Aorta (tissue), 5 donors: ENCODE measurements at regions not wholly inside any gene's neighbourhood (a gene's known extent, or its start where the extent isn't known, plus 50 kb on each side); places are given as distances from the start of the nearest gene placed in this dataset.
"Not testable (repeated sequence)": the region's sequence is repeated elsewhere in the genome, so short reads cannot be mapped to it uniquely, and the experiment has no call there.

Experiments used
- ATAC-seq: fragments of 200-7000 bp; cut with Tn5 transposase; one replicate; pipeline ENCODE4 v1.9.1; 2022; ENCODE audit warnings: moderate library complexity; ENCODE audit not compliant: low FRiP score
- DNase-seq, 2 donors: peaks; one replicate each; pipeline ENCODE4 v3.0.0-alpha.2; 2020
- H3K27ac ChIP-seq, 2 donors: one replicate each; pipeline ENCODE4 v1.5.1; 2013; ENCODE audit warnings: low read length in 2 of 2, mild to moderate bottlenecking in 2 of 2, moderate library complexity in 2 of 2, control low read depth in 1 of 2, inconsistent platforms in 1 of 2, low read depth in 1 of 2
- H3K27me3 ChIP-seq, 2 donors: one replicate each; pipeline ENCODE4 v1.6.1; 2013; ENCODE audit warnings: control low read depth in 1 of 2, low read length in 1 of 2, mild to moderate bottlenecking in 1 of 2, moderate library complexity in 1 of 2; ENCODE audit not compliant: insufficient read depth in 2 of 2, control insufficient read depth in 1 of 2
- H3K36me3 ChIP-seq, 2 donors: one replicate each; pipeline ENCODE4 v1.6.1; 2013; ENCODE audit warnings: control low read depth in 1 of 2, low read length in 1 of 2, mild to moderate bottlenecking in 1 of 2; ENCODE audit not compliant: insufficient read depth in 2 of 2, control insufficient read depth in 1 of 2
- H3K4me1 ChIP-seq, 2 donors: one replicate each; pipeline ENCODE4 v1.6.1; 2013; ENCODE audit warnings: low read length in 2 of 2, control low read depth in 1 of 2, mild to moderate bottlenecking in 1 of 2, moderate library complexity in 1 of 2; ENCODE audit not compliant: insufficient read depth in 2 of 2, control insufficient read depth in 1 of 2
- H3K4me3 ChIP-seq, 2 donors: one replicate each; pipeline ENCODE4 v1.5.1; 2013; ENCODE audit warnings: low read length in 2 of 2, control low read depth in 1 of 2, mild to moderate bottlenecking in 1 of 2
- H3K9me3 ChIP-seq: one replicate; pipeline ENCODE4 v1.6.1; 2013; ENCODE audit warnings: mild to moderate bottlenecking, low read length; ENCODE audit not compliant: control insufficient read depth
- WGBS, 2 donors: extraction: QIAGEN DNeasy Blood & Tissue Kit; methylation state at CpG; one replicate each; pipeline ENCODE4 v1.1.7; 2013; 5-methylcytosine and 5-hydroxymethylcytosine counted together
- intact Hi-C, 2 donors: fragments of 100-400 bp; cut with DNase I; formaldehyde crosslinking; loops; one replicate each; pipeline versions ENCODE4 v1.14.2 to v1.15.0; 2022
- donor health status: healthy with polysubstance abuse.
- donor health status: Bipolar disorder and iron deficiency.
- donor health status: DM: no; HTN: no; CAD: no.
- donor health status: DM: no; HTN: no; CAD: no.
- donor health status: DM: yes; HTN: yes; CAD: no.

DNA sequence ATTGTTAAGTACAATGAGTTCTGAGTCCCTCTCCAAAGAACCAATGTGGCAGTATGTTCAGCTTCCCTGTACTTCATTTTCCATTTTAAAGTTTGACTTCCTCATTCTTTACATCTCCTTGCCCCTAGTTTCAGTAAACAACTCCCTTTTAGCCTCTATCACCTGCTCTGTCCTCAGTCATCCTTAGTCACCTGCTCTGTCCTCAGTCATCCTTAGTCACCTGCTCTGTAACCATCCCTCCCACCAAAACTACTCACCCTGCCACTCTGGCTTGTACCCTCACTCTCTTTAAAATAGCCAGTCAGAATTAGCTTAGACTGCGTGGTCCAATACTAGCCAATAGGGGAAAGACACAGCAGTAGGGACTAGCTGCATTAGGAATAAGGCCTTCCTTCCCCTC, 259.9 kb upstream of the TBL1XR1 start:
- intact Hi-C loops, H3K27ac ChIP-seq, H3K4me1 ChIP-seq, DNase-seq, H3K27me3 ChIP-seq, ATAC-seq, H3K36me3 ChIP-seq, H3K4me3 ChIP-seq, H3K9me3 ChIP-seq: not testable (repeated sequence)
- WGBS, 2 donors: 99 to 100% methylated on average over 1 of the region's 1 CpG

DNA sequence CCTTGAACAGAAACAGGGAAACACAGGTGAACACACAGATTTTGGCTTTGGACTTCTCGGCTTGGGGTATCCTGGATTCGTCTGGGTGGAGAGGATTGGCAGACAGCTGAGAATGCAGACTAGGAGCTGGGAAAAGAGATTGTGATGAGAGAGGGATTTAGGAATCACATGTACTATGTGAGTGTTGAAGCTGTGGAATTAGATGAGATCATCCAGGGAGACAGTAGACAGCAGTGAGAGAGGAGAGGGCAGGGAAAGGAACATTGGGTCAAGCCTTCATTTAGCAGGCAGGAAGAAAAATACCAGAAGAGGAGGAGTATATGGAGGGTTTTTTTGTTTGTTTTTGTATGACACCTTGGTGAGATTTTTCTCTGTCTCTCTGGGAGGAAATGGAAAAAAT, 262.1 kb upstream of the TBL1XR1 start:
- DNase-seq (no peak), ATAC-seq (peak; percentile 72)
- intact Hi-C loops: no loop called here
- WGBS, 2 donors: 54 to 68% methylated on average over 2 of the region's 2 CpGs
- H3K36me3 ChIP-seq: no peaks in the 10 kb centered on the region
- no peaks in the 10 kb centered on the region for H3K9me3 ChIP-seq
- no peaks in the 10 kb centered on the region for H3K27me3 ChIP-seq
- H3K4me1 ChIP-seq: peaks cover 7 to 11% of the 10 kb centered on the region in 2 donors
- no peak overlapping the region for H3K27ac ChIP-seq
- H3K4me3 ChIP-seq: no peak overlapping the region

DNA sequence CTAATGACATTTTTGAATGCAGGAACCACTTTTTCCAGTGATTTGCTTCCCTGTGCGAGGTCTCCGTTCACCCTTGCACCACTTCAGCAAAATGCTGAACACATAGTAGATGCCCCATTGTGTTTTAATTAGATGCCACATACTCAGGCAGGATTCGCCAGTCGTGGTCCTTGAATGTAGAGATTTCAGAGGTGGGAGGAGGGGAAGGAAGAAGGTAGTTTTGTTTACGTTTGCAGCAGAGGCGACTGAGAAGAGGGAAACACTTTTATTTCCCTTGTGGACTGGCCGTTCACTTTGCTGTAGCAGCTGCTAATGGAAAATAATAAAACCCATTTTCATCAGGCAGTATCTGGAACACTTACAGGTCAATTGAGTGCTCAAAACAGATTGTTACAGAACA, 262.8 kb upstream of the TBL1XR1 start:
- no peak for ATAC-seq
- Histone ChIP-seq H3K27ac (no peak overlapping the region), H3K4me1 (peaks cover 8 to 12% of the 10 kb centered on the region in 2 donors), H3K4me3 (peak overlapping the region in 1 of 2 donors; percentile 18), H3K9me3 (no peaks in the 10 kb centered on the region), H3K36me3 (no peaks in the 10 kb centered on the region), H3K27me3 (no peaks in the 10 kb centered on the region)
- intact Hi-C loops: loop anchor here in 1 of 2 donors (10.0 kb wide), 1 partner anchor 925 kb away; no protein-coding TSS in a partner anchor
- no peak for DNase-seq
- WGBS, 2 donors: 10 to 12% methylated on average over 7 of the region's 7 CpGs

DNA sequence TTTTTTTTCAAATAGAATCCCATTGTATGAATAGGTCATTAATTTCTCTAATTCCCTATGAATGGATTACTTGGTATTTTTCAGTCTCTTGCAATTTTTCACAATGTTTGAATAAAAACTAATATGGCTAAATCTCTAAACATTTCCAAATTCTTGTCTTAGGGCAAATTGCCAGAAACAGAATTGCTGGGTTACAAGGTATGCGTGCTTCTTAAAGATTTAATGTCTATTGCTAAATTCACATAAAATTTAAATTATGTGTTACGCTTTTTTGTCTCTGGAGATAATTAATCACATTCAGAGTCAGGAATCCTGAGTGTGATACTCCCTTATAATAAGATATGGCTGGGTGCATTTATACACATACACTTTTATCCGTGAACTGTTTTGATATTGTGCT, 264.5 kb upstream of the TBL1XR1 start:
- intact Hi-C loops: loop anchor here in 1 of 2 donors (10.0 kb wide), 1 partner anchor 923 kb away; no protein-coding TSS in a partner anchor
- H3K27ac ChIP-seq: no peak overlapping the region
- H3K4me3 ChIP-seq: no peak overlapping the region
- H3K36me3 ChIP-seq: no peaks in the 10 kb centered on the region
- H3K27me3 ChIP-seq: no peaks in the 10 kb centered on the region
- ATAC-seq: no peak
- peaks cover 8 to 12% of the 10 kb centered on the region in 2 donors for H3K4me1 ChIP-seq
- DNase-seq: no peak
- WGBS, 2 donors: 95 to 98% methylated on average over 3 of the region's 3 CpGs
- no peaks in the 10 kb centered on the region for H3K9me3 ChIP-seq

DNA sequence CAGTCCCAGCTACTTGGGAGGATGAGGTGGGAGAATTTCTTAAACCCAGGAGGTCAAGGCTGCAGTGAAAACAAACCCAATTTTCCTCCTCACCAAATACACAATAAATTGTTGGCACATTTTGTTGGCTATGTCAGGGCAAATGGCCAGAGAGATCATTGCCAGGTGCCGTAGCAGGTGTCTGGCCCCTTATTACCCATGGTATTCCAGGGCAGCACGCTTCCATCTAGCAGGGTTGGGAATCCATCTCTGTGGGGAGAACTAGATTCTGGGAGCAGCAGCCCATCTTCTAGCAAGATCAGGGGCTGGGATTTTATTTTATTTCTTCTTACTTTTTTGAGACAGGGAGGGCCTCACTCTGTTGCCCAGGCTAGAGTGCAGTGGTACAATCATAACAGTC, 266.1 kb upstream of the TBL1XR1 start:
- not testable (repeated sequence) for ATAC-seq, H3K9me3 ChIP-seq, H3K27me3 ChIP-seq, DNase-seq, H3K36me3 ChIP-seq, H3K4me3 ChIP-seq, H3K27ac ChIP-seq
- H3K4me1 ChIP-seq: peaks cover 8 to 12% of the 10 kb centered on the region in 2 donors
- 97% methylated on average over 2 of the region's 2 CpGs for WGBS, 2 donors
- intact Hi-C loops: loop anchor here in 1 of 2 donors (10.0 kb wide), 1 partner anchor 921 kb away; no protein-coding TSS in a partner anchor

DNA sequence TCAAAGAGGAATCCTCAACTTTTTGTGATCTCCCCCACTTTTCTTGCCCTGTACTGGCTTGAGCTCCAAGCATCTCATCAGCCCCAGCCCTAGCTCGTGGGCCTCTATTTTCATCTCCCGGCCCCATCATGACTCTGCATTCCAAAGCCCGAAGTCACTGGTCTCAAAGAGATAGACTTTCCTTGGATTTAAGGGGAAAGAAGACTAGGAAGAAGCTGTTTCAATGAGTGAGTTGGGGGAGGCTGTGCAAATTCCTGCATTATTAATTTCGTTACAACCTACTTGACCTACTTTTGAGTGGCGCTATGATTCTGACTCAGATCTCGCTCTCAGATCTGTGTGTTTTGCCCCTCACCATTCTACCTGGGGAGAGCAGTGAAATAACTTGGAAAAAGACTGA, 266.6 kb upstream of the TBL1XR1 start:
- intact Hi-C loops: loop anchor here in 1 of 2 donors (10.0 kb wide), 1 partner anchor 921 kb away; no protein-coding TSS in a partner anchor
- H3K9me3 ChIP-seq: no peaks in the 10 kb centered on the region
- WGBS, 2 donors: 55 to 63% methylated on average over 6 of the region's 6 CpGs
- no peak overlapping the region for H3K27ac ChIP-seq
- no peak for DNase-seq
- peaks cover 8 to 12% of the 10 kb centered on the region in 2 donors for H3K4me1 ChIP-seq
- no peak for ATAC-seq
- H3K27me3 ChIP-seq: no peaks in the 10 kb centered on the region
- no peaks in the 10 kb centered on the region for H3K36me3 ChIP-seq
- H3K4me3 ChIP-seq: no peak overlapping the region

DNA sequence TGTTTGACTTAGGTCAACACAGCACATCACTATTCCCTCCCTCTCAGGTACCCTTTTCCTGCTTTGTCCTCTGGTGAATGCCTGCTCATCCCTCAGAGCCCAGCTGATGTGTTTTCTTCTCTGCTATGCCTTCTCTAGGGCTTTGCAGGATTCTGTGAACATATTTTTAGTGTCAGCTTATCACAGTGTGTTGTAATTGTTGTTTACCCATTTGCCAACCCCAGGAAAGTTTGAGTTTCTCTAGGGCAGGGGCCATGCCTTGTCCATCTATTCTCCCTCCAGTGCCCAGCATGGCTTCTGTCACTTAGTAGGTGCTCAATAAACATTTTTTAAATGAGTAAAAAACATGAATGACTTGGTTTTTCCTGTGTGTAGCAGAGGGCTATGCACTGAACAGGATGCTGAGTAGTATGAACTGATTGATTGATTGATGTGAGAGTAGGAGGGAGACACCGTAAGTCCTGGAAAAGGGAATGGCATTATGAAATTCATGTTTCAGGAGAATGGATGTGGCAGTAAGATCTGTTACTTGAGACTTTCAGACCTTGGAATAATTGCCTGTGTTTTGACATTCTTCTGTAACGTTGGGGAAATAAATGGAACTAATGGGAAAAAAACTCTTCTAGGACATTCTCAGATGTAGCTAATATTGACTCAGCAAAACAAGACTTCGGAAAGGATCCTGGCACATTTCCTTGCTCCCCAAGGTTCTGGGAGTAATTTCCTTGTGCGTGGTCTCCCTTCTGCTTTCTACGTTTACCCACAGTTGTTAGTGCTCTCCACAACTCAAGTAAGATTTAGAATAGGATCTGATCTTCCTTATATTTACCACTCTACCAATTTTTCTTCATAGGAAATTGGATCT, 267.3 kb upstream of the TBL1XR1 start:
- Histone ChIP-seq H3K9me3 (no peaks in the 10 kb centered on the region), H3K36me3 (no peaks in the 10 kb centered on the region), H3K4me1 (peaks cover 6 to 11% of the 10 kb centered on the region in 2 donors), H3K27ac (peak overlapping the region in 1 of 2 donors; percentile 25), H3K4me3 (no peak overlapping the region), H3K27me3 (no peaks in the 10 kb centered on the region)
- ATAC-seq (peak; percentile 19), DNase-seq (no peak)
- intact Hi-C loops: loop anchor here in 1 of 2 donors (10.0 kb wide), 1 partner anchor 920 kb away; no protein-coding TSS in a partner anchor
- 21 to 26% methylated on average over 5 of the region's 5 CpGs for WGBS, 2 donors

DNA sequence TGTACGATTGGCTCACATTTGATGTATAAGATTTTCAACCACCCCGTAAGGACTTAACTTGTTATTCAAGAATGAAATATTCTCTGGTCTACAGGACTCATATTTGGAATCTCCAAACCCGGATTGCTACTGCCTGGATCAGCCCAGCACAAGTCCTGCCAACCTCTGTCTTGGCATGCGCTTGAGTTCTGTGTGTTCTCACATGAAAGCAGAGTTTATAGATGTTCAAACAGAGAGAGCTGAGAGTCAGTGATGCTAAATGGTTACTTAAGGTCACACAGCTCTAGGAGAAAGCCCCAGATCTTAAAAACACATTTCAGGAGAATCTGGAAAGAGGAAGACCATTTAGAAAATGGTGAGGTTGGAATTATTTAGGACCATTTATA, 268.0 kb upstream of the TBL1XR1 start:
- Histone ChIP-seq H3K36me3 (no peaks in the 10 kb centered on the region), H3K27me3 (no peaks in the 10 kb centered on the region), H3K9me3 (no peaks in the 10 kb centered on the region), H3K4me3 (no peak overlapping the region), H3K4me1 (peaks cover 4 to 9% of the 10 kb centered on the region in 2 donors), H3K27ac (peak overlapping the region in 1 of 2 donors; percentile 17)
- WGBS, 2 donors: 15 to 17% methylated on average over 4 of the region's 4 CpGs
- intact Hi-C loops: loop anchor here in 1 of 2 donors (10.0 kb wide), 1 partner anchor 920 kb away; no protein-coding TSS in a partner anchor
- peak; percentile 67 for ATAC-seq
- no peak for DNase-seq
